Germinal center (tissue), 1 donor: ENCODE measurements at regions not wholly inside any gene's neighbourhood (a gene's known extent, or its start where the extent isn't known, plus 50 kb on each side); places are given as distances from the start of the nearest gene placed in this dataset.

Experiments
- DNase-seq: peaks from one replicate; pipeline ENCODE4 v3.0.0; 2012; ENCODE audit warnings: mixed read lengths, low spot score

GRCh38 chr2:237244976-237245646, 159.4 kb downstream of the COPS8 start:
- no peak for DNase-seq

- no peak for DNase-seq
Measured at GRCh38 chr2:237250599-237250998, 163.4 kb downstream of the COL6A3 start.

GRCh38 chr2:237251986-237252385, 162.0 kb downstream of the COL6A3 start:
- no peak for DNase-seq

- no peak for DNase-seq
Measured at GRCh38 chr2:237253046-237253702, 160.8 kb downstream of the COL6A3 start.

GRCh38 chr2:237254369-237254861, 159.5 kb downstream of the COL6A3 start:
- no peak for DNase-seq

GRCh38 chr2:237254911-237255578, 158.9 kb downstream of the COL6A3 start:
- no peak for DNase-seq

GRCh38 chr2:237256887-237257286, 157.1 kb downstream of the COL6A3 start:
- DNase-seq = no peak

- DNase-seq = no peak
Measured at GRCh38 chr2:237257471-237257951, 156.5 kb downstream of the COL6A3 start.

- DNase-seq = no peak
Measured at GRCh38 chr2:237258116-237258515, 155.8 kb downstream of the COL6A3 start.

- no peak for DNase-seq
Measured at GRCh38 chr2:237258615-237259014, 155.3 kb downstream of the COL6A3 start.

- no peak for DNase-seq
Measured at GRCh38 chr2:237259201-237259600, 154.8 kb downstream of the COL6A3 start.

GRCh38 chr2:237260039-237260620, 153.8 kb downstream of the COL6A3 start:
- DNase-seq = no peak

- no peak for DNase-seq
Measured at GRCh38 chr2:237260686-237261085, 153.3 kb downstream of the COL6A3 start.

- no peak for DNase-seq
Measured at GRCh38 chr2:237261327-237261726, 152.6 kb downstream of the COL6A3 start.

- no peak for DNase-seq
Measured at GRCh38 chr2:237262838-237263771, 150.9 kb downstream of the COL6A3 start.

- no peak for DNase-seq
Measured at GRCh38 chr2:237264480-237265219, 149.3 kb downstream of the COL6A3 start.

GRCh38 chr2:237268004-237268708, 145.8 kb downstream of the COL6A3 start:
- DNase-seq = no peak

- no peak for DNase-seq
Measured at GRCh38 chr2:237269138-237269875, 144.7 kb downstream of the COL6A3 start.

- no peak for DNase-seq
Measured at GRCh38 chr2:237270520-237270919, 143.4 kb downstream of the COL6A3 start.
